ENCODE measurements at regions not wholly inside any gene's neighbourhood (a gene's known extent, or its start where the extent isn't known, plus 50 kb on each side); places are given as distances from the start of the nearest gene placed in this dataset.

DNA sequence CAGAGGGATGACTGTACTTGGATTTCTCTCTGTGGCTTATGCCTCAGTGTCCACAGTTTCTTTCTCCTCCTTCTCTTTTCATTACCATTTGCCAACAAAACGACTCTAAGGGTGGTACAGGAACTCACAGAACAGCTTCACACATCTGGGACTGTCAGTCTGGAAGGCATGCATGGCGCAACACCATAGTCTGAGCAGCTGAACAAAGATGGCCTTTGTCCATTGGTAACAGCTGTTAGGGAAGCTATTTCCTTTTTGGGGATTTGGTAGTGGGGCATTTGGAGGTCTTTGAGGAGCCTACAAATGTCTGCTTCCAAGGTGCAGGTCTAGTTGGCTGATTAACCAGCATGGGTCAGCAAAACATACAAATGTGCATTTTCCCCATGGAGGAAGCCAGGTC, 81.4 kb upstream of the PCDH8 start:
- TF ChIP-seq, protein P1, sequence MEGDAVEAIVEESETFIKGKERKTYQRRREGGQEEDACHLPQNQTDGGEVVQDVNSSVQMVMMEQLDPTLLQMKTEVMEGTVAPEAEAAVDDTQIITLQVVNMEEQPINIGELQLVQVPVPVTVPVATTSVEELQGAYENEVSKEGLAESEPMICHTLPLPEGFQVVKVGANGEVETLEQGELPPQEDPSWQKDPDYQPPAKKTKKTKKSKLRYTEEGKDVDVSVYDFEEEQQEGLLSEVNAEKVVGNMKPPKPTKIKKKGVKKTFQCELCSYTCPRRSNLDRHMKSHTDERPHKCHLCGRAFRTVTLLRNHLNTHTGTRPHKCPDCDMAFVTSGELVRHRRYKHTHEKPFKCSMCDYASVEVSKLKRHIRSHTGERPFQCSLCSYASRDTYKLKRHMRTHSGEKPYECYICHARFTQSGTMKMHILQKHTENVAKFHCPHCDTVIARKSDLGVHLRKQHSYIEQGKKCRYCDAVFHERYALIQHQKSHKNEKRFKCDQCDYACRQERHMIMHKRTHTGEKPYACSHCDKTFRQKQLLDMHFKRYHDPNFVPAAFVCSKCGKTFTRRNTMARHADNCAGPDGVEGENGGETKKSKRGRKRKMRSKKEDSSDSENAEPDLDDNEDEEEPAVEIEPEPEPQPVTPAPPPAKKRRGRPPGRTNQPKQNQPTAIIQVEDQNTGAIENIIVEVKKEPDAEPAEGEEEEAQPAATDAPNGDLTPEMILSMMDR (IDR thresholded peaks at IDR 0.05): no peak
- no peak for TF ChIP-seq EZH2phosphoT487 (IDR thresholded peaks at IDR 0.05)

Data from neural progenitor cell (in vitro differentiated cells).